DMS79 (cell line): ENCODE measurements at regions not wholly inside any gene's neighbourhood (a gene's known extent, or its start where the extent isn't known, plus 50 kb on each side); places are given as distances from the start of the nearest gene placed in this dataset.

ENCODE experiments used
- DNase-seq: peaks from one replicate; lab custom pipeline; 2025; lab: John Stamatoyannopoulos, UW

GRCh38 chr5:142433526-142434321 lies 108.9 kb upstream of the SPRY4 start:
- no peak for DNase-seq

- peak; percentile 49 for DNase-seq
These were observed 108.1 kb upstream of the SPRY4 start for GRCh38 chr5:142432961-142433360.

GRCh38 chr5:142432369-142432863 lies 107.6 kb upstream of the SPRY4 start:
- DNase-seq = peak; percentile 49

GRCh38 chr5:142428773-142429473 lies 104.1 kb upstream of the SPRY4 start:
- no peak for DNase-seq

GRCh38 chr5:142428036-142428772 lies 103.4 kb upstream of the SPRY4 start:
- no peak for DNase-seq

- DNase-seq = no peak
These were observed 102.7 kb upstream of the SPRY4 start for GRCh38 chr5:142427529-142427928.

GRCh38 chr5:142427015-142427364 lies 102.2 kb upstream of the SPRY4 start:
- no peak for DNase-seq

GRCh38 chr5:142426129-142427014 lies 101.6 kb upstream of the SPRY4 start:
- DNase-seq = no peak

GRCh38 chr5:142425286-142426065 lies 100.7 kb upstream of the SPRY4 start:
- no peak for DNase-seq

- no peak for DNase-seq
These were observed 97.6 kb upstream of the SPRY4 start for GRCh38 chr5:142422429-142422828.

- no peak for DNase-seq
These were observed 97.0 kb upstream of the SPRY4 start for GRCh38 chr5:142421621-142422397.

GRCh38 chr5:142421228-142421617 lies 96.4 kb upstream of the SPRY4 start:
- DNase-seq = no peak

GRCh38 chr5:142420561-142421227 lies 95.9 kb upstream of the SPRY4 start:
- DNase-seq = no peak

- no peak for DNase-seq
These were observed 87.8 kb upstream of the SPRY4 start for GRCh38 chr5:142412581-142412980.

- DNase-seq = no peak
These were observed 87.0 kb upstream of the SPRY4 start for GRCh38 chr5:142411656-142412425.

GRCh38 chr5:142411103-142411502 lies 86.3 kb upstream of the SPRY4 start:
- DNase-seq = no peak

- no peak for DNase-seq
These were observed 84.2 kb upstream of the SPRY4 start for GRCh38 chr5:142408981-142409481.

GRCh38 chr5:142408536-142408935 lies 83.7 kb upstream of the SPRY4 start:
- no peak for DNase-seq
